Activated CD4-positive, alpha-beta T cell treated with anti-CD3 and anti-CD28 coated beads, Interleukin-2, amount 50 U/mL, for 1 hour (primary cell): ENCODE measurements at regions not wholly inside any gene's neighbourhood (a gene's known extent, or its start where the extent isn't known, plus 50 kb on each side); places are given as distances from the start of the nearest gene placed in this dataset.

Experiments
- DNase-seq: peaks from one replicate; pipeline ENCODE4 v3.0.0-alpha.2; 2020

DNA sequence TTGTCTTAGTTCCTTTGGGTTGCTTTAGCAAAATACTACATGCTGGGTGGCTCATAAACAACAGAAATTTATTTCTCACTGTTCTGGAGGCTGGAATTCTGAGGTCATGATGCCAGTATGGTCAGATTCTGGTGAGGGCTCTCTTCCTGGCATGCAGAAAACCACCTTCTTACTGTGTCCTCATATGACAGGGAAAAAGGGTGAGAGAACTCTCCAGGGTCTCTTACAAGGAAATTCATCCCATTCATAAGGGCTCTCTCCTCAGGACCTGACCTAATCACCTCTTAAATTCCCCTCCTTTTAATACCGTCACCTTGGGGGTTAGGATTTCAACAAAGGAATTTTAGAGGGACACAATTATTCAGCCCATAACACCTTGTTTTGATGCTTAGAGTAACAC, 243.1 kb upstream of the TNP1 start:
- no peak for DNase-seq

DNA sequence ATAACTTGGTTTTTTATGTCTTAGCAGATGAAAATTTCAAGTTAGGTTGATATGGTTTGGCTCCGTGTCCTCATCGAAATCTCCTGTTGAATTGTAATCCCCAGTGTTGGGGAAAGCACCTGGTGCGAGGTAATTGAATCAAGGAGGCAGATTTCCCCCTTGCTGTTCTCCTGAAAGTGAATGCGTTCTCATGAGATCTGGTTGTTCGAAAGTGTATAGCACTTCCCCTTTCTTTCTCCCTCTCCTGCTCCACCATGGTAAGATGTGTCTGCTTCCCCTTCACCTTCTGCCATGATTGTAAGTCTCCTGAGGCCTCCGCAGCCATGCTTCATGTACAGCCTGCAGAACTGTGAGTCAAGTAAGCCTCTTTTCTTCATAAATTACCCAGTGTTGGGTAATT, 242.1 kb upstream of the TNP1 start:
- DNase-seq: no peak

- DNase-seq: no peak
Measured at GRCh38 chr2:217099561-217099960, 239.7 kb upstream of the TNP1 start.

DNA sequence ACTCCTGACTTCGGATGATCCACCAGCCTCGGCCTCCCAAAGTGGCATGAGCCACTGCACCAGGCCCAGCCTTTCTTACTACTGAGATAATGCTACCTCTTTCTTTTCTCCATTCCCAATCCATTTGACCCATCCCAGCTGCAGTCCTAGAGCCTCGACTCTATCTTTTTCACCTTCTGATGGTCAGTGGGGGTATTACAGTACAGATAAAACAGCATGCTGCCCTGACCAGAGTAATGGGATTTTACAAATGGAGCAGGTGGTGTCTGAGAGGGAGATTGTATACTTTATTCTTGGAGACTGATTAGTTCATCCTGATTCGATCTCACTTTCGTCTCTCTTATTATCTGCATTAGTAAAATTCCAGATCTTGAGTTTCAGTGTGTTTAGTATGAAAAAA, 238.6 kb upstream of the TNP1 start:
- DNase-seq: no peak

DNA sequence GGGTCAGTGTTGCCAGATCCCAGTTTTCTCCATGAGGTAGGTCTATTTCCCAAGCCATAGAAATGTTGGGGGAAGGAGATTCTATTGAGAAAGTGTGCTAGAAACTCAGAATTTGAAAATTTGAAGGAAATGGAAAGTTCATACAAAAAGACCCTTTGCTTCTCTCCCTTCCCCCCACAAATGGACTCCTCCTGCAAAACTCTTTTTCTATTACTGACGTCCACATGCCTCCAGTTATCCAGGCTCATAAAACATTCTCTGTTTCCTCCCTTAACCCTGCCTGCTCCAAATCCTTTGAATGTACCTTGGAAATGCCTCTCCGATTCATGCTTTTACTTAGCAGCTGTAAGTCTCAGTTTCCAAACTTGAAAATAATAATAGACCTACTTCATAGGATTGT, 237.5 kb upstream of the TNP1 start:
- no peak for DNase-seq

DNA sequence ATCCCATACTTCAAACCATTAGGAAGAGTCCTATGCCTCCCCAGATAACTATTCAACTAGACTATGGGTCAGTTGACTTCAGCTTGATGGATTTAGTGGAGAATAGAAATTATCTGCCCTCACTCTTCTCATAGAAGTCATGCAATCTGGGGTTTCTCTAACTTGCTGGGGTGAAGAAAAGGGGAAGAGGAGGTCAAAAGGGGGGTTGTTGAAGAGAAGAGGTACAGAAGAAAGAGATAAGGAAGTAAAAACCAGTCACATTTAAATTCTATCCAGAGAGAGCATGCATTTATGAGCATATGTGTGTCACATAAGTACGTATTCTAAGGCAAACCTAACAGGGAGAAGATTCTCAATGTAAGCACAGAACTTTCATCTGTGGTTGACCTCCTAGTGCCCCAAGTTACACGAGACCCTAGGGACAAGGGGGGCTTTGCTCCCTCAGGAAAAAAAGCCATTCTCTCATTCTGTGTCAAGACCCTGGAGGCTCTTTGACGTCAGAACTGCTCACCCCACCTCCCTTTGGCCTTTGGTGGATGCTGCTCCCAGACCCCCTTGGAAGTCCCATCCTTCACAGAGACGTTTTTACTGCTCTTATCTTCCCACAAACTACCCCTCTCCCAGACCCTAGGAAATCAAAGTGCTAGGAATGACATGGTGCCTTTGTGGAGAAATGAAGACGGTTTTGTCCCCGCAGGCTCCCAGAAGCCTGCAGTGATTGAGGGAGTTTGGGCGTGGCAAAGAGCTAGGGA, 236.8 kb upstream of the TNP1 start:
- DNase-seq: no peak

DNA sequence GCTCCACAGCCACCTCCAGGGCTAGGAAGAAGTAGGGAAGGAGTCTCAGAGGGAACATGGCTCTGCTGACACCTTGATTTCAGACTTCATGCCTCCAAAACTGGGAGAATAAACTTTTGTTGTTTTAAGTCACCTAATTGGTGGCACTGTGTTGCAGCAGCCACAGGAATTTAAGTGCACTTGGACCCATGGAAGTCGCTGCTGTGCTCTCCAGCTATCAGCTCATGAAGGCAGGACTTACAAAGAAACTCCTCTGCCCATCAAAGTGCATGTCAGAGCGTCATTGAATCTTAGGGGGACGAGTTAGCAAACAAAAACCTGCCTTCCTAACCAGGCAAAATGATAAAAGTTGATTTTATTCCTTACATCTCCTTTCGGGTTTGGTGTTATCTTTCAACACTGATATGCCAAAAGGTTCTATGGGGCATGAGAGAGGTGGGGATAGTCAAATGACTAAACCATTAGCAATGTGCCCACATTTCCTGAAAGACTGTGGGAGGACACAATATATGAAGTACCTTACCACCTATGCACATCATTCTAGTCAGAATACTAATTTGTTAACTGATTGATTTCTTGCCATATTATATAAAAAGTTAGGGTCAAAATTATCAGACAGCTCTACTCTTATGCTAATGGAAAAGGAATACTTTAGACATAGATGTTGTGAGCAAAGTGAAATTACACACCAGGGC, 235.8 kb upstream of the TNP1 start:
- DNase-seq: no peak

DNA sequence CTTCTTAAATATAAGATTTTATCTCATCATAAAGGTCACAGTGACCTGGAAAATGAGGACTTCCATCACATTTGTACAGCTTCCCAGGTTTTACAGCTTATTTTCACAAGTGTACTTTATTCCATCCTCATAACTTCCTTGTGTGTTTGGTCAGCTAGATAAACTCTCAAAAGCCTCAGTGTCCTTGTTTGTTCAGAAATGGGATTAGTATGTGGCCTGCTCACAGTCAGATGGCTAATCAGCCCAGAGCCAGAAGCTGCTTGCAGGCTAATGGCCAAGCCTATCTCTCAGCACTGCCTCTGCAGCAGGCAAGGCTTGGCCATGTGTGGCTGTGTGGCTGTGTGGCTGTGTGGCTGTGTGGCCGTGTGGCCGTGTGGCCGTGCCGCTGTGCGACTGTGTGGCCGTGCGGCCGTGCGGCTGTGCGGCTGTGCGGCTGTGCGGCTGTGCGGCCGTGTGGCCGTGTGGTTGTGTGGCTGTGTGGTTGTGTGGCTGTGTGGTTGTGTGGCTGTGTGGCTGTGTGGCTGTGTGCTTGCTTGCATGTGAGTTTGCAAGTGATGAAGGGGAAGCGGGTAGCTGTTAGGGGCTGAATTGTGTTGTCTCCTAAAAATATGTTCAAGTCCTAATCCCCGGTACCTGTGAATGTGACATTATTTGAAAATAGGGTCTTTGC, 233.0 kb upstream of the TNP1 start:
- no peak for DNase-seq

DNA sequence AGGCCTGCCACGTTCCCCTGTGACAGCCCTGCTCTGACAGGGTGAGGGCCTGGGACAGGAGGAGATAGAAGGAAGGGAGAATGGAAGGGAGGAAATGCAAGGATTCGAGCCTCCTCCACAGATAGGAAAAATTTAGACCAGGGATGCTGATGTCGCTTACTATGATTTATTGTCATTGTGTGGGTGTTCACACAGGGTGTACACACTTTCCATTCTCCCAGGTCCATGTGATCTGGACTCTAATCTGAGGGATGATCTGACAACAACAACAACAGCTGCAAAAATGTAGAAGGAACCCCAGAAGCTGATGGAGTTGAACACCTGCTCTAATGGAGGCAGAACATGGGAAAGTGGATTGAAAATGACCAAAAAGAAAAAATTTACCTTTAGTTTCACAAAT, 231.7 kb upstream of the TNP1 start:
- DNase-seq: no peak

GRCh38 chr2:217090884-217091283, 231.0 kb upstream of the TNP1 start:
- DNase-seq: no peak

- no peak for DNase-seq
Measured at GRCh38 chr2:217090024-217090473, 230.2 kb upstream of the TNP1 start.

- no peak for DNase-seq
Measured at GRCh38 chr2:217086718-217087117, 226.9 kb upstream of the TNP1 start.

DNA sequence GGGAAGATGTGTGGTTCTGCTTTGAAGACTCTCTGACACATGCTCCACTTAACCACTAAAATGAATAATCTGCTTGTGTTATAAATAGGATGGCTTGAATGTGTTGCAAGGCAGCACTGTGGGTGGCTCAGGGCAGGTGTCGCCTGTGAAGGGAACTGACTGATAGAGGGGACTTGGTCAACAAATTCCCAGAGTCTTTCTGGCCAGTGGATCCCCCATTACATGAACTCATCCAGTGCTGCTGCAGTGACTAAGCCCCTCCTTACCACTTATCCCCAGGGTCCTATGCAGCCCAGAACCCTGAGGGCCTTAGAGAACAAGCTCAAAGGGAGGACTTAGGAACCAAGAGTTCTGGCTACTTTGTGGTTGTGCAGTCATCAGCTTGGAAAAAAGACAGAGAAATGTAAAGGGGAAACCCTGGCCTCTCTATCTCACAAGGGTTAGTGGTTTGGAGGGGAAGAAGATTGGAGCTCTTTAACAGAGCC, 226.2 kb upstream of the TNP1 start:
- no peak for DNase-seq

GRCh38 chr2:217085543-217085942, 225.7 kb upstream of the TNP1 start:
- DNase-seq: no peak

DNA sequence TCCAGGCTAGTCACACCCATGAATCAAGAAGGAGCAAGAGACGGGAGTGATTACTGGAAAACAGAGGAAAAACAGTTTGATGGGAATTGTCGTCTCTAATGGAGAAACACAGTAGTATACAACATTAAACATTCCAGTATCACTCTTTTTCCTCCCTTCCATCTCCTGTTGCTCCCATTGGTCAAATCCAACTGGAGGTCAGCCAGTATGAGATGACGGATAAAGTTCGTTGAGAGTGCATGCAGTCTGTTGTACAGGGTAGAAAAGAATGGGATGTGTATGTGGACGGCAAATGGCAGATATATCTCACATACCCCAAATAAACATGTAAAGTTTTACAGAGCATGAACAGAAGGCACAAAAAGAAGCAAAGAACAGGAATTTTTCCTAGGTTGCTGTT, 221.9 kb upstream of the TNP1 start:
- DNase-seq: no peak

GRCh38 chr2:217079165-217079564, 219.3 kb upstream of the TNP1 start:
- DNase-seq: no peak

DNA sequence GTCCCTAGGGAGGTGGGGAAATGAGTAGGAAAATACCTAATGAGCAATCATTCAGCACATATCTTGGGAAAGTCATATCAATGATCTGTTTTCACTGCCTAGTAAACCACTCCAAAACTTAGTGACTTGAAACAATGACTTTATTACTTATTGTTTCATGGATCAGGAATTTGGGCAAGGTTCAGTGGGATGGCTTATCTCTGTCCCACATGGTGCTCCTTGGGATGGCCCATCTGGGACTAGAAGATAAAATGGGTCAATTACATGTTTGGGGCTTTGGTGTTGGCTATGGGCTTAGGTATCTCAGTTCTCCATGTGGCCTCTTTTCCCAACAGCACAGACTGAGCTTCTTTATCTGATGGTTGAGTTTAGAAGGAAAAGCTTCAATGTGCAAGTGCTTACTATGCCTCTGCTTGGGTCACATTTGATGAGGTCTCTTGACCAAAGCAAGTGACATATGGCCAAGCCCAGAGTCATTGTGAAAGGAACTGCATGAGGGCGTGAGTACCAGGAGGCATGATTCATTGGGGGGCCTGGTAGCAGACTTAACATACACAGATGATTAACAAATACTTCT, 218.1 kb upstream of the TNP1 start:
- DNase-seq: no peak

- DNase-seq: no peak
Measured at GRCh38 chr2:217076657-217077232, 216.9 kb upstream of the TNP1 start.

- no peak for DNase-seq
Measured at GRCh38 chr2:217076058-217076435, 216.2 kb upstream of the TNP1 start.

DNA sequence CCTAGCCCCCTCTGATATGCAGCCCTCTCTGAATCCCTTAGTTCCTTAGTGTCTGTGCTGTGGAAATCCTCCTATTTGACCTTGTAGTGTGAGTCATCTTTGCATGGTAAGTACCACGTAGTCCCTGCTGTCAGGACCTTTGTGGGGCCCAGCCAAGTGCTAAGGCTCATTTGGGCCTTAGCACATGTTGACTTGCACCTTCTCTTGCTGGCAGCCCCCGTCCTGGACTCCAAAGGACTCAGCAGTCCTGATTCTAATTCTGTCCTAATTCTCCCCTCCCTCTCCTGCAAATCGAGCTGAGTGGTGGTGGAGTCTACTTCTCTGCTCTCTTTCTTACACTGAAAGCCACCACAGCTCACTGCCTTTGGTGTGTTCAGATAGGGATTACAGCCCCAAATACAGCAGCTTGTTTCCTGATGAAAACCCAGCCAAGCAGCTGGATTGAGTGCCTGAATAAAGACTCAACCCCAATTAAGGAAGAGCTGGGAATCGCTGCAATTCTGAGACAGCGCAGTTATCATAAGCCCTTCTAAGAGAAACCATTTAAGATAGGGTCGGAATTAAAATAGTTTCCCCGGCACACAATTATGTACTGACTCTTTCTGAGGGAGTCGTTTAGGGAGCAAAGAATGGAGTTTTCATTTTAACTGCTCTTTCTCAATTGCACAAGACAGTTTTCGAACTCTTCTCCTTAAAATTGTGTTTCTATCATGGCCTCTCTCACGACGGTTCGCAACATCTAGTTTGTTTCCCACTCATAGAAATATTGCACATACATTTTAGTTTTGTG, 215.6 kb upstream of the TNP1 start:
- no peak for DNase-seq

DNA sequence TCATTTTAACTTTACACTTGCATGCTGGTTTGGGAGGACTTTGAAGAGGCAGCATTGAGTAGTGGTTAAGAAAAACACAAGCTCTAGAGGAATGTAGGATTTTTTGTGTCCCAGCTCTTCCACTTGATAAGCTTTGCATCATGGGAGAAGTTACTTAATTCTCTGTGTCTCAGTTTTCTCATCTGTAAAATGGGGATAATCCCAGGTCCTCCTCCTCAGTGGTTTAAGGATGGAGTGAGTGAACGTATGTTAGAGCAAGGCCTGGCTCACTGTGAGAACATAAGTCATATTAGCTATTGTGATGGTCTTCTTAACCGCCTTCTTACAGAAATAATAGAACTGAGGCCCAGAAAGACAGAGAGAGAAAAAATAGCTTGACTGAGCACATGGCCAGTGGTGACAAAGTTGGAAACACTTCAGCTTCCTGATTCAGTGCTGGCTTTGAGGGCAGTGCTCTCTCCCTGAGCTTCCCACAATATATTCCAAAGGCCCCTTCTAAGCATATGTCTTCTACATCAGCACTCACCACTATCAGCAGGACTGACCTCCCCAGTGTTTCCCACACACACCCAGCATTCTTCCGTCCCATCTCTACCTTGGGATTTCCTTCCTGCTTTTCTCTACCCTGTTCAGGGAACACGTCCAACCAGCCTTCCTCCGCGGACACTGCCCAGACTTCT, 214.9 kb upstream of the TNP1 start:
- no peak for DNase-seq

DNA sequence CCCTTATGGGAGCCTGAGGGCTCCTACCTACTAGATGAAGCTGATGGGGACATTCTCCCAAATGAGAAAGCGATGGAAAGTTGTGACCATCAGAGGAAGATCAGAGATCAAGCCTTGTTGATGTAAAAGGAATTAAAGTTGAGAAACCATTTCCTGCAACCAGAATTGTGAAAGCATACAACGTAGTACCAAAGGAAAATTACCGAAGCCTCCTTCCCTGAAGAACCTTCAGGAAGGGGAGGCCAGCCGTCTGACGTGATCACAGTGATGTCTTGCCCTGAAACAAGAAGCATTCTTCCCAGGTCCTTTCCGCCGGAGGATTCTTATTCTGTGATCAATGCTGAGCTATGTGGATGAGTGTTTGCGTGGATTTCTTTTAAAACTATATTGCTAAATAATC, 211.6 kb upstream of the TNP1 start:
- DNase-seq: no peak
